ENCODE measurements at regions not wholly inside any gene's neighbourhood (a gene's known extent, or its start where the extent isn't known, plus 50 kb on each side); places are given as distances from the start of the nearest gene placed in this dataset.
"Not testable (repeated sequence)": the region's sequence is repeated elsewhere in the genome, so short reads cannot be mapped to it uniquely, and the experiment has no call there.

DNA sequence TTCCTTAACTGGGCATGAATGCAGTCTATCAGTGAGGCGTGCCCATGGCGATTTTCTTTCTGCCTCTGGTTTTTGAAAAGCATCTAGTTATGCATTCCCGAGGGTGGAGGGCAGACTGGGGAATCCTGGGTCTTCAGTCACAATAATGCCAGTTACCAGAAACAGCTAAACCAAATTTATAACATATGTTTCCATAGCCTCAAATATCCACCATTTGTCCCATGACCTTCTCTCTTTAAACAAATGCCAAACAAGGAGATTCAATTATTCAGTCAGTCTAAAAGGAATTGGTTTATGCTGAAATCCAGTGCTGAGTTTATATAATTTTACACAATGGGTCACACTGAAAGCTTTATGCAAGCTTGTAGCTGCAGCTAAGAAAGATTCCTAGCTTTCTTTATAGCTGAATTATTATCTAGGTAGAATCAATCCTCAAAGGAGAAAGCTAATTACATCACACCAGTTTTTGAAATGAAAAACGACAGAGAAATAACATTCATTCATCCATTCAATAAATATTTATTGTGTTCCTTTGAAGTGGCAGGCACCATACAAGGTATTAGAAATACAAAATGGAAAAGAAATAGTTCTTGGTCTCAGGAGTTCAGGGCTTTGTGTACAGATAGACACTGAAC lies 131.3 kb upstream of the RAP1B start:
- DNase-seq (ENCODE audit: low read depth): no peak

DNA sequence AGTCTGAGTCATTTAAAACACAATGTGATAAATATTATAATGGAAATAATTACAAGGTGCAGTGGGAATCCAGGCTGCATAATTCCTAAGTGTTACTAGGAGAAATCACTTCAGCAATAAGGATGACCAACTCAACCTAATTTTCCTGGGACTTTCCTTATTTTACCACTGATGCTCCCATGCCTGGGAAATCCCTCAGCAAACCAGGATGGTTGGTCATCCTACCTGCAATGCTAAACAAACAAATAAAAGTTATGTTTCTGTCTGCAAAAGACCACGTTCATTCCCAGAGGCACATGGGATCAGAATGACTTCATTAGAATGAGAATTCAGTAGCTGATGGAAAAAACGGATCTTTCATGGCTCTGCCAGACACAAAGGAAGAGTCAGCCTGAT lies 130.8 kb upstream of the RAP1B start:
- DNase-seq (ENCODE audit: low read depth): no peak

DNA sequence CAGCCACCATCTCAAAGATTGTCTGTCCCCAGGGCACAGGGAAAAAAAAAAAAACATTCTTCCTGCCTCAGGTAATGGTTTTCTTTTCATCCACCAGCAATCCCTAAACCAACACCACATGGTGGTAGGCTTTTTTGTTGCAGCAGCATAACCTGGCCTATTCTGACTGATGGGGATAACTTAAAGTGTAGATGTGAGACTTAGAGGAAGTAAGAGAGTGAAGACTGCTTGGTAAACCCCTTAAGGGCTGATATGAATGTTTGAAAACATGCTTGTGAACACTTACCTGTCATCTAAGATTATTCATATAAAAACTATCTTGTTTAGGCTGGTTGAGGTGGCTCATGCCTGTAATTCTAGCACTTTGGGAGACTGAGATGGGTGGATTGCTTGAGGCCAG lies 130.2 kb upstream of the RAP1B start:
- no peak for DNase-seq (ENCODE audit: low read depth)

DNA sequence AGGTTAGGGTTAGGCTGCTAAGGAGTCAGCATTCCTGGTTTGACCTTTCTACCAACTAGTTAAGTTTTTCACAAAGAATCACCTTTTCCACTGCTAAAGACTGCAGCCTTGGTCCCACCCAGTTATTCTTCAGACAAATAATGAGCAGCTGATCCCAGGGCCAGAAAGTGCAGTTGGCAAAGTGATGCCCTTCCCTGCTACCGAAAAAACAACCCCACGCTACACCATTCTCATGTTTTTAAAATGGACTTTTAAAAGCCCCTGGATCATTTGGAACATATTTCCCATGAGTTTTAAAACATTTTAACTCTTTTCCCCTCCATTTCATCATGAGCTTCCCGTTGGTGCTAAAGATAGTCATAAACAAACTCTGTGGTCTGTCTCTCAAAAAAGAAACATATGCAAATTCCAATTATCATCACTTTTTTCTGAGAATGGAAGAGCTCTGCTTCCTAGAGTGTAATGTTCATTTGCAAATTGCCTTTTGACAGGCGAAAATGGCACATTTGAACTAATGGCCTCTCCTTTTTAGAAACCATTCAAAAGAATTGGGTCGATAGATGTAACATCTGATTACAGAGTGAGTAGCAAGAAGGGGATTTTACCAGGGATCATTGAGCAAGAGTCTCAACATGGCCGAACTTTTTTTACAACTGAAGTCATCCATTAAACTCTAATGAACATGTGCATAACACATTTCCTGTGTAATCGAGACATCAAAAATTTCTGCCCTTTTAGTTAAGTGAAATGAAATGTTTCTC lies 129.3 kb upstream of the RAP1B start:
- no peak for DNase-seq (ENCODE audit: low read depth)

DNA sequence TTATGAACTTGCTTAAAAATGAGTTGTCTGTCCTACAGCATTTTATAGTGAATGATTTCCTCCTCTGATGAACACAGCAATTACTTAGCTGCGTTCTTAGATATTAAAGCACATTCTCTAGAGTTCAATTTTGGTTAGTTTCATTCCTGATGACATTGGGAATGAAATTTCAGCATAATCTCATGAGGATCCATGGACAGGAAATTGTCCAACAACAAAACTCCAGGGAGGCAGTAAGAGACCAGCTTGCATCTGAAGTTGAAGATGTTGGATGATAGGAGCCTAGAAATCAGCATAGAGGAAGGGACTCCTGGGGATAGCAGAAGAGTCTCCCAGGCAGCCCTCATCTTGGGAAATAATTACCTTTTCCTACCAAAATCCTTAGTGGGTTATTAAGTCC lies 128.7 kb upstream of the RAP1B start:
- DNase-seq (ENCODE audit: low read depth): no peak

DNA sequence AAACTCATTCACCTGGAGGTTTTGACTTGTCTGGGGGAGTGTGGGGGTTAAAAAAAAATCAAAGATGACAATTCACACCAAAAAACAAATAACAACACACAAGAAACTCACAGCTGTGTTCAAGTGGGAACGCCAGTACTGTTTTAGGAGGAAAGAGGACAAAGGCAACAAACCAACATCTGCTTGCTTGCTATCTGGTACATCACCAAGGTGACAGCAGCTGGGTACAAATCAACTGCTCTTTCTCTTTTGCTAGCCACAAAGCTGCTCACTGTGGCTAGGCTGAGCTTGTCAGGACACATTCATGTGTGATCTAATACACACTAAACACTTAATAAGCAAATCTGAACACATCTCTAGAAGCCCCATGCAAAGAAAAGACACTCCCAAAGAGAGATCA lies 128.0 kb upstream of the RAP1B start:
- no peak for DNase-seq (ENCODE audit: low read depth)

DNA sequence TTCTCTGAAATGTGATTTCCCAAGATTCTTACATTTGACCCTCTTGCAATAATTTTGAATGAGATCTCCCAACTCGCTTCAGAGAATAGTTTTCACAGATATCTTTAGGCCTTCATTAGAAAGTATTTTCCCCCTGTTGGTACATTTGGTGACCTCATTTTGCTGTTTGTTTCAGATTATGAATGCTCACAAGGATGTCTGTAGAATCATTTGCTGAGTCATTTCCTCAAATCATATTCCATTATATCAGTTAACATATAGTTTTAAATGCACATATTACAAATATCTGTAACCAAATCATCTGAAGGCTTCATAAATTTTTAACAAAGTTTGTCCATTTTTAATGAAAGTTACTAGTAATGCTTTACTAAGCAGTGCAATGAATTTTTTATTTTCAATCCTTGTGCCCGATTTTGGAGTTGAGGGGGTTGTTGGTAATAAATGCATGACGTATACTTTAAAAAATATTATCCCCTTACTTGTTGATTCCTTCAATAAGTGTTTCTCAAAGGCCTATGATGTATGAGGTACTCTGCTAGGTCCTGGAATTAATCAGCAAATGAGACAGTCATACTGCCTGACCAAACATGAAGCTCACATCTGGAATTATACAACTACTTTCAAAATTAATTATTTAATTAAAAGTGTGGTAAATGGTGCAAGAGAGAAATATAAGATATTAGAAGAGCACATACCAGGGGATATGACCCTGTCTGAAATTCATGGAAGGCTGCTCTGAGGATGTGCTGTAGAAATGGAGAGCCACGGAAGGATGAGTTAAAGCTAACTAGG lies 126.9 kb upstream of the RAP1B start:
- DNase-seq (ENCODE audit: low read depth): no peak

DNA sequence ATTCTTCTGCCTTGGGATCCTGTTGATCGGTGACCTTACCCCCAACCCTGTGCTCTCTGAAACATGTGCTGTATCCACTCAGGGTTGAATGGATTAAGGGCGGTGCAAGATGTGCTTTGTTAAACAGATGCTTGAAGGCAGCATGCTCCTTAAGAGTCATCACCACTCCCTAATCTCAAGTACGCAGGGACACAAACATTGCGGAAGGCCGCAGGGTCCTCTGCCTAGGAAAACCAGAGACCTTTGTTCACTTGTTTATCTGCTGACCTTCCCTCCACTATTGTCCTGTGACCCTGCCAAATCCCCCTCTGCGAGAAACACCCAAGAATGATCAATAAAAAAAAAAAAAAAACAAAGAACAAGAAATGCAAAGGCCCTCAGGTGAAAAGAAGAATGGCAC lies 126.1 kb upstream of the RAP1B start:
- DNase-seq (ENCODE audit: low read depth): not testable (repeated sequence)

DNA sequence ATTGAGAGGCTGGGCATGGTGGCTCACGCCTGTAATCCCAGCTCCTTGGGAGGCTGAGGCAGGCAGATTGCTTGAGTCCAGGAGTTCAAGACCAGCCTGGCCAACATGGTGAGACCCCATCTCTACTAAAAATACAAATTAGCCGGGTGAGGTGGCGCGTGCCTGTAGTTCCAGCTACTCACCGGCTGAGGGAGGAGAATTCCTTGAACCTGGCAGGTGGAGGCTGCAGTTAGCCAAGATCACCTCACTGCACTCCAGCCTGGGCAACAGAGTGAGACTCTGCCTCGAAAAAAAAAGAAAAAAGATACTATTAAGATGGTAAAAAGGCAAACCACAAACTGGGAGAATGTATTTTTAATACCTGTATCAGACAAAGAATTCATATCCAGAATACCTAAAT lies 124.2 kb upstream of the RAP1B start:
- DNase-seq (ENCODE audit: low read depth): not testable (repeated sequence)

DNA sequence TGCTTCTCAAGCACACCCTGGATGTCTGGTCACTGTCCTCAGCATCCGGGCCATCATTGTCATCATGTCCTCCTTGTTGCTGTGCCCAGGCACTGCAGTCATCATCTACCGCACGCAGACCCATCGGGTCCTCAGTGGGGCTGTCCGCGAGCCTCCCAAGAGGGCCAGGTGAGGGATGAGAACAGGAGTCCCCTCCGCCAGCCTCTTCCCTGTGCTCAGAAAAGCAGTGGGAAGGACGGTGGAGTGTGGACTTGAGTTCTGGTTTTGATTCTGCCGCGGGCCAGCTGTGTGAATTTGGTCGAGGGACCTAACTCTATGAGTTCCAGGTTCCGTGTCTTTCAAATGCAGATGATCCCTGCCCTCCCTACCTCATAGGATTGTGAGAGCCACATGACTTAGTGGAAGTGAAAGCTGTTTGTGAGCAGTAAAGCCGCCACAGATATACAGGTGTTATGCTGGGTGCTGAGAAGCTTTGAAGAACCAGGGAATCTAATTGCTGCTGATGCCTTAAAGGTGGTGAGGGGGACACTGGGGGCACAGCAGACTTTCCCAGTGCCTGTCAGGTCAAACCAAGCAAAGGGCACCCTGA lies 122.9 kb upstream of the RAP1B start:
- DNase-seq (ENCODE audit: low read depth): no peak

DNA sequence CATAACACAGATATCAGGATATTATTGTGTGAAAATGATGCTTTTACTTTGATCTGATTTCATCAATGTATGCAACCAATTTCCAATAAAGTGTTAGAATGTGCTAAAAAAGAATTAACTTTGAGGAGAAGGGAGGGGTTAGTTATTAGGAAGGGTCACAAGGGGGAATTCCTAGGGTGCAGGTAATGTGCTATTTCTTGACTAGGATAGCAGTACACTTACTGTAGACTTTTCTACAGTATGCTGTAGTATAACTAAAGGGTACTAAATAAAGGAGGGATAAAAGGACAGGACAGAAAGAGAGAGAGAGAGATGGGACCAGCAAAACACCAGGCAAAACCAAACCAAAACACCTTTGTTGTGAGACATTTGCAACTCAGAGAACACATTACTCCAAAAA lies 121.4 kb upstream of the RAP1B start:
- no peak for DNase-seq (ENCODE audit: low read depth)

DNA sequence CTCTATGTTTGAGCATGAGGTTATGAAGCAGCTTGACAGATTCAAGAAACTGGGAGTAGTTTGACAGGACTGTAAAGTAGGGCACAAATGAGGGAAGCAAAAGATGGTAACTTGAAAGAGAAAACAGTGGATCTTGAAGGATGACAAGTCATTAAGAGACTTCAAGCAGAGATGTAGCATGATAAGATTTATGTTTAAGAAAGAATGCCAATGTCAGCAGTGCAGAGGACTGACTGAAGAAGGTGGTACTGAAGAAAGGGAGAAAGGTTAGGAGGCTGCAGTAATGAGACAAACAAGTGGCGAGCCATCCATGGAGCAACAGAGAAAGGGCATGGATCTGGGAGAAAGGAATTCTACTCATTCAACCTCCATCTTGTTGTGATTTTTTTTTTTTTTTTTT lies 120.2 kb upstream of the RAP1B start:
- DNase-seq (ENCODE audit: low read depth): no peak

DNA sequence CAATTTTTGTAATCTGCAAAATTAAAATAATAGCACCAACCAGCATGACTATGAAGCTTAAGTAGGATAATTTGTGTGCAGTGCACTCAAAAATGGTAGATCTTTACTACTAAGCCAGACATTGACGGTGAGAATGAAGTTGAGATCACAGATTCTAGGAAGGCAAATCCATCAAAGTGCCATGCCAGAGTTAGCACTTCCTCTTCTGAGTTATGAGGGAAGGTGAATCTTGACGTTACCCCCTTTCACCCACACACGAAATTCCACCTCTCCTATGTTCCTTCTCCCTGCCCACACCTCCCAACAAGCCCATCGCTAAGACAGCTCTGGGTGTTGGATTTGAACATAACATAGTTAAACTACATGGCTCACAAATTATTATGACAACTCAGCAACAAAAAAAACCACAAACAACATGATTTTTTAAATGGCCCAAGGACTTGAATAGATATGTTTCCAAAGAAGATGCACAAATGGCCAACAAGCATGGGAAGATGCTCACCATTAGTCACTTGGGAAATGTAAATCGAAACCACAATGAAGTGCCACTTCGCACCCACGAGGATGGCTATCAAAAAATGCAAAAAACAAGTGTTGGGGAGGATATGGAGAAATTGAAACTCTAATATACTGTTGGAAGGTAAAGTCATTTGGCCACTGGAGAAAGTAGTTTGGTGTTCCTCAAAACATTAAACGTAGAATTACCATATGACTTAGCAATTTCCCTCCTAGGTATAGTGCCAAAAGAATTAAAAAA lies 119.3 kb upstream of the RAP1B start:
- DNase-seq (ENCODE audit: low read depth): no peak

DNA sequence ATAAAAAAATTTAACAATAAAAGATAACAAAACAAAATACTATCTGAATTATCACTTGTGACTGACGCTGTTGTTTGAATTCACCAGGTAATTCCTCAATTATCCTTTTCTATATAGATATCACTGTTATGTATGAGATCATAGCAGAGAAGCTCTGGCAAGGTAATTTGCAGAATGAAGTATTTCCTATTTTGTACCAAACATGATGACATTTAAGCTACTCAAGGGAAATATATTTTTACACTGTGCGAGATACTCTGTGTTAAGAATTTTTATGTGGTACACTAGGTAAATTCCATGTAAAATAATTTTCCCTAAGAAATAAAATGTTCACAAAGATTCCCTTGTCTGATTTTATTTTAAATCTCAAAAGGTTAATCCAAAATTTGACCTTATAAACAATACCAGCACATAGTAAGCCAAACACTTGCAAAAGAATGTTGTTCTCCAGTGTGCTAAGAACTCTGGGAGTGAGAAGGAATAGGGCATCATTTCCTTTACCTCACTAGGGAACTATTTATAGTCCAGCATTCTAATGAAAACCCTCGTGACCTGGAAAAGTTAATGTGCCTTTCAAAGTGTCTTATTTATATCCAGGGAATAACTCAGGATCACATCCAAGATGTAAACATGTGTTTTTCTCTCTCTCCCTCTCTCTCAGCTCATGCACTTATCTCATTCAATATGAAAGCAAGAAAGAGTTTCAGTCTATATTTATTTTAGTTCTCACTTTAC lies 115.2 kb upstream of the RAP1B start:
- DNase-seq (ENCODE audit: low read depth): no peak

DNA sequence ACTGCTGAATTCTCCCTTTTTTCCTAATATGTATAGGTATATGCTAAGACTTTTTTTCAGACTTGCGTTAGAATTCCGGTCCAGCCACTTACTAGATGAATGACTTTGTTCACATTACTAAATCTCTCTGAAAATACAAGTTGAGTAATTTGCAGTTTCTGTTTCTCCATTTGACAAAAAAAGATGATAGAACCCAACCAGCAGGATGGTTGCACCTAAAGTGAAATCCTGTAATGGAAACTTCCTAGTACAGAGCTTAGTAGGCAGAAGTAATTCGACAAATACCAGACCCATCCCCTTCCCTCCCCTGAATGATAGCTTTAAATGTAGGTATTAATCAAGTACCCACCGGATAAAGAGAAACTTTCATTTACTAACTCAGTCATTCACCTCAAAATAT lies 113.6 kb upstream of the RAP1B start:
- DNase-seq (ENCODE audit: low read depth): no peak

DNA sequence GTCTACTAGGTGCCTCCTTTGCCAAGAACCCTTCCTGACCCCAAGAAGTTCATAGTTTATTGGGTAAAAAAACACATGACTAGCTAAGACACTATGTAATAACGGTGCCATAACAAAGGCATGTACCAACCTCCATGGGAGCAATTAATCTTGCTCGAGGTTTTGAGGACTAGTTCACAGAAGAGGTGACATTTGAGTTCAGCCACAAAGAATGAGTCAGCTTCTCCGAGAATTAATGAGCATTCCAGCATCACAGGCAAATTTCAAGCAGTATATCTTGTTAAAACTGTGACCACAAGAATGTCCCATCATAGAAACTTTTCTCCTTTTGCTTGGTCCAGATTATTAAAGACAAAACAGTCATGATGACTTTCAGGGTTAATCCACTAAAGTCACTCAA lies 113.0 kb upstream of the RAP1B start:
- no peak for DNase-seq (ENCODE audit: low read depth)

DNA sequence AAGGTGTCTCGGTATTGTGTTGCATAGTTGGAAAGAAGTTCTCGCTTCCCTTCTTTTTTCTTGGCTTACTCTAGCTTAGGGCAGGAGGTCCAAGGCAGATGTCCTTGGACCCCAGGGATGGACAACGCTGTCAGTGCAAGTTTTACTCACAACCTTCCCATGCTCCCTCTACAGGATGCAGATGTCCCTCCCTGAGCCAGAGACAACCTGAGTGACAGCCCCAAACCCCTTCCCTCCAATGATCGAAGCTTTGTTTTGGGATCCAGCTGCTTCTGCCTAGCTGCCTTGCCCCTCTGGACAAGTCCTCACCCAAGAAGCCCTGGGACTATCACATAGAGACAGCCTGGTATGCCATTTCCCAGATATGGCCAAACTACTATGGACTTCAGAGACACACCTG lies 112.0 kb upstream of the RAP1B start:
- no peak for DNase-seq (ENCODE audit: low read depth)

DNA sequence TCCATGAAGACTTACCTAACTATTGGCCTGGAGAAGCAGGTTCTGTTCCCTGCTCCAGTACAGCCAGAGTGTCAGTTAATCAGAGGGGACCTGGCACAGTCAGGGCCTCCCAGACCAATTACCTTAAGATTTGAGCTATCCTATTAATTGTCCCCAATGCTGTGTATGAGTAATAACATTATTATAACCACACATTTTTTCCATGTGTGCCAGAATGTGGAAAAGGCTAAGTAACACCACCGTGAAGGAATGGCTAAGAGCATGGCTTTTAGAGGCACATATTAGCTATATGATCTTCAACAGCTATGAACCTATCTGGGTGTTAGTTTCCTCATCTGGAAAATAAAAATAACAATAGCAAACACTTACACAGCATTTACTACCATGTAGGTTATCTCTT lies 111.1 kb upstream of the RAP1B start:
- DNase-seq (ENCODE audit: low read depth): no peak

DNA sequence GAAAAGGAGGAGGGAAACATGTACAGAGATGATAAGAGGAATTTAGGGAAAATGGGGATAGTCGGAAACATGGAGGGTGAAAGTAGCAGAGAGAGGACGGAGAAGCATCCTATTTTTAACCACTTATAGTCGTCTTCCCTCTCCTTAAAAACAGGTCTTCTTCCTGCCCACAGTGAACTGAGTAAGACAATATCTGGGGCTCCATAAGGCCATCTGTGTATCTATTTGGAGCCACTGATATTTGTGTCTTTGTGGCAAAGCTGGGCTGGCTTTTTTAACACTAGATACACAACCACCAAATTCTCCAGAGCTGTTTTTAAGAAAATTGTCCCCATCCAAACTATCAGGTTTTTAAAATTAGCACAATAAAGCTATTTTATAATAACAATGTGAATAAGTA lies 109.5 kb upstream of the RAP1B start:
- no peak for DNase-seq (ENCODE audit: low read depth)

DNA sequence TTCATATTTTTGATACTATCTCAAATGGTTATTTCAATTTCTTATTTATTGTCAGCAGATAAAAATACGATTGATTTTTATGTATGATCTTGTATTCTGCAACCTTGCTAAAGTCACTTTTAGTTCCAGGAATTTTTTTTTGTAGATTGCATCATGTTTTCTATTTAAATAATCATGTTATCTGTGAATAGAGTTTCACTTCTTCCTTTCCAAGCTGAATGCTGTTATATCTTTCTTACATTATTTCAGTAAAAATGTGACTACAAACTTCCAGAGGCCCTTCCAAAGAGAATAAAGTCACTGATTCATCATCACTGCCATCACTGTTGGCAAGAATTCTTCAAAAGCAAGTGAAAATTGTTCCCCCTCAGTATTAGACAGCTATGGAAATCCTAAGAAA lies 104.7 kb upstream of the RAP1B start:
- no peak for DNase-seq (ENCODE audit: low read depth)

DNA sequence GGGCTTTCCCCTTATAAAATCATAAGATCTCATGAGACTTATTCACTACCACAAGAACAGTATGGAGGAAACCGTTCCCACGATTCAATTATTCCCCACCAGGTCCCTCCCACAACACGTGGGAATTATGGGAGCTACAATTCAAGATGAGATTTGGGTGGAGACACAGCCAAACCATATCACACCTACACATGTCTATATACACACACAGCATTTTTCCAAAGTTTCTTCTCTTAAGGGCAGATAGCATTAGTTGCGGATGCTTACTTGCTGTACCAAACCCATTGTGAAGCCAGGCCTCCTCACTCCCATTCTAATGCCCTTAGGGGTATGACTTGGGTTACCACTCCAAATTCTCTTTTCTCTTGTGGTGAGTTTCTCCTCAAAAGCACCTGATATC lies 104.1 kb upstream of the RAP1B start:
- no peak for DNase-seq (ENCODE audit: low read depth)

DNA sequence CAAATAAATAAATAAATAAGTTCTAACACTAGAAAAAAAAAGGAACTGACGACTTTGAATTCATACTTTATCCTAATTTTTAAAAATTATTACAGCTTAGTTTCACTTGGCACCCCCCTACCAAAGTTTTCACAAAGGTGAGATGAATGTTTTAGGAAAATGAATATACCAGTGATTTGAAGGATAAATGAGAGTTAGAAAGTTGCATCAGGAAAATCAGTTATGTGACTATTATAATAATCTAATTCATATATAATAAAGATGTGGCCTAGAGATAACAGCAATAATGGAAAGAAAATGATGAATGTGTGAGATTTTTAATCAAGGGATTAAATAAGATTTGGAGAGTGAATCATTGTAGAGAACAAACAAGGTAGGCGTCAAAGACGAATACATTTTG lies 103.0 kb upstream of the RAP1B start:
- no peak for DNase-seq (ENCODE audit: low read depth)
